ENCODE measurements at regions not wholly inside any gene's neighbourhood (a gene's known extent, or its start where the extent isn't known, plus 50 kb on each side); places are given as distances from the start of the nearest gene placed in this dataset.

- DNase-seq (ENCODE audit: low read depth) = no peak
- TF ChIP-seq CTCF (conservative IDR thresholded peaks at IDR 0.05; ENCODE audit: low read depth, low read length) = no peak
- H3K4me3 ChIP-seq (ENCODE audit: low read depth, low read length) = no peak overlapping the region
These were observed 145.3 kb downstream of the FOXL1 start for GRCh38 chr16:86723689-86724088.

- DNase-seq (ENCODE audit: low read depth) = no peak
- TF ChIP-seq CTCF (conservative IDR thresholded peaks at IDR 0.05; ENCODE audit: low read depth, low read length) = no peak
These were observed 147.1 kb downstream of the FOXL1 start for GRCh38 chr16:86725401-86725800.

GRCh38 chr16:86726340-86726739, 148.0 kb downstream of the FOXL1 start:
- no peak for TF ChIP-seq CTCF (conservative IDR thresholded peaks at IDR 0.05; ENCODE audit: low read depth, low read length)
- H3K4me3 ChIP-seq (ENCODE audit: low read depth, low read length) = no peak overlapping the region
- DNase-seq (ENCODE audit: low read depth) = no peak

More at GRCh38 chr16:86725401-86725800, 147.1 kb downstream of the FOXL1 start:
- H3K4me3 ChIP-seq (ENCODE audit: low read depth, low read length) = no peak overlapping the region

- TF ChIP-seq CTCF (conservative IDR thresholded peaks at IDR 0.05; ENCODE audit: low read depth, low read length) = no peak
- H3K4me3 ChIP-seq (ENCODE audit: low read depth, low read length) = no peak overlapping the region
- DNase-seq (ENCODE audit: low read depth) = no peak
These were observed 148.8 kb downstream of the FOXL1 start for GRCh38 chr16:86727131-86727530.

- DNase-seq (ENCODE audit: low read depth) = no peak
- TF ChIP-seq CTCF (conservative IDR thresholded peaks at IDR 0.05; ENCODE audit: low read depth, low read length) = no peak
- H3K4me3 ChIP-seq (ENCODE audit: low read depth, low read length) = no peak overlapping the region
These were observed 149.3 kb downstream of the FOXL1 start for GRCh38 chr16:86727632-86728031.

GRCh38 chr16:86729686-86730085, 151.3 kb downstream of the FOXL1 start:
- TF ChIP-seq CTCF (conservative IDR thresholded peaks at IDR 0.05; ENCODE audit: low read depth, low read length) = no peak
- DNase-seq (ENCODE audit: low read depth) = no peak
- no peak overlapping the region for H3K4me3 ChIP-seq (ENCODE audit: low read depth, low read length)

GRCh38 chr16:86730086-86730485, 151.7 kb downstream of the FOXL1 start:
- H3K4me3 ChIP-seq (ENCODE audit: low read depth, low read length) = no peak overlapping the region
- DNase-seq (ENCODE audit: low read depth) = no peak
- no peak for TF ChIP-seq CTCF (conservative IDR thresholded peaks at IDR 0.05; ENCODE audit: low read depth, low read length)
